GM12892 (cell line): ENCODE measurements at regions not wholly inside any gene's neighbourhood (a gene's known extent, or its start where the extent isn't known, plus 50 kb on each side); places are given as distances from the start of the nearest gene placed in this dataset.

Experiments used
- DNase-seq: peaks from one replicate; pipeline ENCODE4 v3.0.0; 2011; ENCODE audit not compliant: insufficient read length
- FAIRE-seq: peaks from 2 replicates; lab custom pipeline; 2011; peaks lifted over from hg19 to GRCh38; lab: Jason Lieb, UNC
- POLR2A ChIP-seq: IDR thresholded peaks from 2 replicates; pipeline ENCODE4 v1.6.1; 2011; ENCODE audit warnings: low read depth, low read length, control low read depth
- POLR2AphosphoS5 ChIP-seq: IDR thresholded peaks from 2 replicates; pipeline ENCODE4 v1.6.1; 2011; ENCODE audit warnings: low read depth, low read length, control low read depth
- TAF1 ChIP-seq: IDR thresholded peaks from 2 replicates; pipeline ENCODE4 v1.6.1; 2011; ENCODE audit warnings: low read depth, mild to moderate bottlenecking, control low read depth, low read length, borderline replicate concordance

DNA sequence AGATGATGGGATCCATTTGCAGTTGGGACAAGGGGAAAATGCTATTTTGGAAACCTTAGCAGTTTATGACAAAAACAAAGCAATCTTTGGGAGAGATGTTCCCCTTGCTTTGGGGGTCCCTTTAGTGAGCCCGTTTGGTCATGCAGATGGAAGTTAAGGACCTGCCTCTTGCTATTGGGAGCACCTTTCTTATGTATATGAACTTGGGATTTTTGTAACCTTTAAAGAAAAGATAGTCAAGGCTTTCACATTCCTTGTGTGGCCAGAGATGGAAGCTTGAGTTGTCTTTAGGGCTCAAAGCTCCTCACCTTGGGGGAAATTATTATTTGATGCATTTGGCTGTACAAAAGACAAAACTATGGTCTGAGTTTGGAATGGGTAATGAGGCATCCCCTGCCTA is 179.0 kb upstream of the PLPP4 start:
- FAIRE-seq (no peak), DNase-seq (no peak)
- TF ChIP-seq POLR2A (no peak), POLR2AphosphoS5 (no peak), TAF1 (no peak)

DNA sequence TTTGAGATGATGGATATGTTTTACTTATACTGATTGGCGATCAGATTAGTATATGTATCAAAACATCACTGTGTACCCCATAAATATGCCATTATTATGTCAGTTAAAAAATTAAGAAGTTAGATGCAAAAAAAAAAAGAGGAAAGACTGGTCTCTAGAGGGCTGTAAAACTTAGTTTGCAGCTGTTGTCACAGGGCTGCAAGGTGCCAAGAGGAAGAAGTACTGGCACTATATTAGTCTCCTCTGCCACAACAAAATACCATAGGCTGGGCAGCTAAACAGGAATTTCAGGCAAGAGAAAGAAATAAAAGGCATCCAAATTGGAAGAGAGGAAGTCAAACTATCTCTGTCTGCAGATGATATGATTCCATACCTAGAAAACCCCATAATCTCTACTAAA is 177.8 kb upstream of the PLPP4 start:
- FAIRE-seq: no peak
- no peak for TF ChIP-seq TAF1
- no peak for TF ChIP-seq POLR2AphosphoS5
- no peak for TF ChIP-seq POLR2A
- DNase-seq: no peak

DNA sequence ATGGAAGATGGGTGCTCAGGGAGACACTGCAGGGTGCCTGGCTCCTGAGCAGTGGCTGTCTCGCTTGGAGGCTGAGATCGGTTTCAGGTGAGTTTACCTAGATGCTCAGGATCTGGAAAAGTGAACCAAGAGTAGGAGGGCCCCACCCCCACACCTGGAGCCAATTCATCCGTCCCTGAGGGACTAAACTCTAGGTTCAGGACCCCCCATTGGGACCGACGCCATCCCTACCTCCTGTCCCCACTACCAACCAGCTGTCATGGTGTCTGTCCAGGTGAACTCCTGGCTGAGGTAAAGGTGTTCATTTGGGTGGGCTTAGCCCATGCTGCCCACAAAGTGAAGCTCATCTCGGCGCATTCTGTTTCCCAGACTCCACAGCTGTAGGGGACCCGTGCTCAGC is 174.6 kb upstream of the PLPP4 start:
- TF ChIP-seq POLR2AphosphoS5 (no peak), TAF1 (no peak), POLR2A (no peak)
- DNase-seq: no peak
- FAIRE-seq: no peak

DNA sequence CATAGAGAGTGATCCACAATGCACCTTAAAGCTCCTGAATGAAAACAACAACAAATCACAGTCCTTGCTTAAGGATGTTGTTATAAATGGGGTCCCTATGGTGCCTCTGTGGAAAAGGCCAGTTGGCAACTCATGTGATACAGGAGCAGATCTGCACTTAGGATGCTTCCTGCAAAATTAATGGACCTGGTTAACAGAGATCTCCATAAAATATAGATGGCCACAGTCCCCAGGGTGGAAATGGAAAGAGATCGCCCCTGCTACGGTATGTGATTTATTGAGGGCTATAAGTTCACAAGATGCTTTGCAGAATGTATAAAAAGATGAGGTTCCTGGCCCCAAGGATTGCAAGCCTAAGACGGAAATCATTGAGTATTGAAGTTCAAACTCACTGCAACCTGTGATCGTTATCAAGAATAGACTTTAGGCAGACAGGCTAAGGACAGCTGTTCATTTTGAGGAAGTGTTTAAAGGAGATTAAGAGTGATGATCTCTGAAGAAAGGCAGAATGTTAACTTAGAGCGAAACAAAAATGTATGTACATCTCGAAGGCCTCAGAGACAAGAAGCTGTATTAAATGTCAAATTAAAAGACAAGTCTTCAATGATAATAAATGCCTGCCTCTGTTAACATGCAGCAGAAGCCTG is 174.1 kb upstream of the PLPP4 start:
- no peak for TF ChIP-seq TAF1
- no peak for DNase-seq
- FAIRE-seq: no peak

DNA sequence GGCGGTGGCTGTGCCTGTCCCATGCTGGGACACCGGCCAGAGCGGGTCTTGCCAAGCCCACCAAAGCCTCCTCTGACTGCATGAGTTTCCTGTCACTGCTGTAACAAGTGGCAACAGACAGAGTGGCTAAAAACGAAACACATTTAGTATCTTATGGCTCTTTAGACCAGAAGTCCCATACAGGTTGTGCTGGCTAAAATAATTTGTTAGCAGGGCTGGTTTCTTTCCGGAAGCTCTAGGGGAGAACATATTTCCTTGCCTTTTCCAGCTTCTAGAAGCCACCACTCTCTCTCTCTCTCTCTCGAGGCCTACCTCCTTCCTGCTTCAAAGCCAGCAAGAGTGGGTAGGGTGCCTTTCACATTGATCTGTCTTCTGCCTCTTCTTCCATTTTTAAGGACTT is 171.6 kb upstream of the PLPP4 start:
- no peak for TF ChIP-seq POLR2A
- TF ChIP-seq TAF1: no peak
- no peak for TF ChIP-seq POLR2AphosphoS5
- no peak for FAIRE-seq
- DNase-seq: no peak

DNA sequence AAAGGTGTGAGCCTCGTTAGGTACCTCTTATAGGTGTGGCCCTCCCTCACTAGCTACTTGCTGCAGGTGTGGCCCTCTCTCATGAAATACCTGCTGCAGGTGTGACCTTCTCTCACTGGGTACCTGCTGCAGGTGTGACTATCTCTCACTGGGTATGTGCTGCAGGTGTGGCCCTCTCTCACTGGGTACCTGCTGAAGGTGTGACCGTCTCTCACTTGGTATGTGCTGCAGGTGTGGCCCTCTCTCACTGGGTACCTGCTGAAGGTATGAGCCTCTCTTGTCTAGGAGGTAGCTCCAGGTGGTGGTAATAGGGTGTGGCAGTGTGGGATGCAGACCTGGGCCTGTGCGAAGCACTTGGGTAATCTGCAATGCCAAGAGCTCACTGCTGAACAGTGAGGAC is 170.7 kb upstream of the PLPP4 start:
- TF ChIP-seq POLR2A: no peak
- TF ChIP-seq POLR2AphosphoS5: no peak
- TF ChIP-seq TAF1: no peak
- FAIRE-seq (no peak), DNase-seq (no peak)

DNA sequence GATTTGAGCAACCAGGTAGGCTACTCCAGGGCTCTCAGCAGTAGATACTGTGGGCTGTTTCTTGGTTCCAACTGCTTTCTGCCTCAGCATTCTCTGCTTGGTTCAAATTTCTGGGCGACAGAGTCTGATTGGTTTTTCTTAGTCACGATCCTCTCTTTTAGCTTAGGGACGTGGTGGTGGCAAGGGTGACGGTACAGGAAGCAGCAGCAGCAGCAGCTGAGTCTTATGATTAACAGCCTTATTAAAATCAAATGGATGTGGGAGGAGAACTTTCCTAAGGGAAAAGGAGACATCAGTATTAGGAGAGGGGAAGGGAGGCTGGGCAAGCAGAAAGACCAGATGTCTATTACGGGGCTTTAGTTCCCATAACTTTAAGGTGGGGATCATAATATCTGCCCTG is 156.5 kb upstream of the PLPP4 start:
- DNase-seq: no peak
- TF ChIP-seq POLR2A (no peak), POLR2AphosphoS5 (no peak), TAF1 (no peak)
- no peak for FAIRE-seq

DNA sequence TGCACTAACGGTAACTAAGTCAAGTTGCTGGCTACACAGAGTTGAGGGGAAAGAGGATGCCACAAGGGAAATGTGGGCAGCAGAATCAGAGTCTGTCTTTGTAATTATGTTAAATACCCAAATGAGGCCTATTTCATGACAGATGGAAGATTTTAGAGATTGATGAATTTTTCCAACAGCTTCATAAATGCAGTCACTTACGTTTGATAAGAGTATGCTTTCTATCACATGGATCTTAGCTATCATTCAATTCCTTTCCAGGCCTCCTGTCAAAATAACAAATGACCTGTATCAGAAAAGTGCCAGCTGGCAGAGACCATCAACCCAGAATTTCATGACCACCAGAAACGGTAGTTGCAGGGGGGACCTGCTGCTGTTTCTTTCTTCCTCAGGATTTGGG is 148.4 kb upstream of the PLPP4 start:
- TF ChIP-seq POLR2AphosphoS5 (no peak), POLR2A (no peak), TAF1 (no peak)
- DNase-seq (no peak), FAIRE-seq (no peak)

DNA sequence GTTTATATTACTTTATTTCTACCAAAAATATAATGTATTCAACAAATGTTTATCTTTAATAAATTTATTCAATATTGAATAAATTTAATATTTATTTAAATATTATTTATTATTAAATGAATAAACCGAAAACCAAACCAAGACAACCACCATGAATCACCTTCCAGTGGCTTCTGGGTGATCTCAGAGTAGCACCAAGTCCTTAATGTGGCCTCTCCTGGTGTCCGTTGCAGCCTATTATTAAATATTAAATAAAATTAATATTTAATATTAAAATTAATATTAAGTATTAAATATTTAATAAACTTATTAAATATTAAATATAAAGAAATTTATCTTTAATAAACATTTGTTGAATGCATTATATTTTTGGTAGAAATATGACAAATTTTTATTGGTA is 143.3 kb upstream of the PLPP4 start:
- TF ChIP-seq TAF1 (no peak), POLR2AphosphoS5 (no peak), POLR2A (no peak)
- DNase-seq (no peak), FAIRE-seq (no peak)

DNA sequence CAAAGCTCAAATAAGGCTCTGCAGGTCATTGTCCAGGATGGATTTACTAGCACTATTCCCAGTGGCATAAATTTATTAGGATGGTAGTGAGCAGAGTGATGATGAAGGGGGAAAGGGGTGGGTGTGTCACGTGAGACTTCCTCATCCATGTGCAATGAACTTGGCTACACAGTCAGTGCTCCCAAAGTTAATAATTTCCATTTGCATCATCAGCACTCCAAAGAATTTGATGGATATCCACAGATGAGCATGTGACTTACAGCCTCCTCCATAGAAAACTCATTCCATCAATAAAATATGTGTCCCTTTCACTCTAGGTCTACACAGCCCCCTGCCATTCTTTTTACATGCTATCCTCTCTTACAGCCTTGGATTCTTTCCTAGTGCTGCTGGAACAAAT is 142.6 kb upstream of the PLPP4 start:
- FAIRE-seq: no peak
- TF ChIP-seq POLR2AphosphoS5 (no peak), POLR2A (no peak), TAF1 (no peak)
- DNase-seq: no peak

DNA sequence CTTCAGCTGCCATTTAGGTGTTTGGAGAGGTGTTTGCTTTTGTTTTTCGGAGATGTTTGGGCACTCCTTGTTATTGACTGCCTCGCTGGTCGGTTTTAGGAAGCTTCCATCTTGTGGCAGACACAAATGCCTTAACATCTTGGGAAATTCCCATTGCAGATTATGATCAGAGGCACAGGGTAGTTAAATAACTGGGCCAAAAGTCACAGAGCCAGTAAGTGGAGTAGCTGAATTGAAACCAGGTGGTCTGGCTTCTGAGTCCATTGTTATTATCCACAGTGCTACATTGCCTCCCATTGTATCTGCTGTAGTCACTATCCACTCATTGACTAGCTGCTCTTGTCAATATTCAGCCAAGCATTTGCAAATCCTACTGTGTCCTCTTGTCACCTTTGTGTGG is 138.2 kb upstream of the PLPP4 start:
- DNase-seq (no peak), FAIRE-seq (no peak)
- TF ChIP-seq POLR2AphosphoS5 (no peak), POLR2A (no peak), TAF1 (no peak)

DNA sequence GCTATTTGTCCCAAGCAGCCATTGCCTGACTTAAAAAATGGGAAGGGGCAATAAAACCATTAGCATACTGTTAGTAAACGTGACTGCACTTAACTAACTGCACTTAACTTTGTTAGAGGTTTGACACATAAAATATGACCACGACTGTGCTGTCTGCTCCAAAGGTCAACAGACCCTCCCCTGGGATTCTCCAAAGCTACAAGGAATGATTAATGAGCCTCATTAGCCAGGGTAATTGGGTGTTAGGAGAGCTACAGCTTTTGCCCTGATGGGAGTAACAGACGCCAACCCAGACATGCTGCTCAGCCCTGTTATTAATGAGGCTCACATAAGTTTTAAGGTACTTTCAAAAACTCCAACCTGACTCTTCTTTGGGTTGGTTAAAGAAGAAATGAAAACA is 129.4 kb upstream of the PLPP4 start:
- TF ChIP-seq TAF1: no peak
- no peak for TF ChIP-seq POLR2AphosphoS5
- TF ChIP-seq POLR2A: no peak
- FAIRE-seq (no peak), DNase-seq (no peak)

DNA sequence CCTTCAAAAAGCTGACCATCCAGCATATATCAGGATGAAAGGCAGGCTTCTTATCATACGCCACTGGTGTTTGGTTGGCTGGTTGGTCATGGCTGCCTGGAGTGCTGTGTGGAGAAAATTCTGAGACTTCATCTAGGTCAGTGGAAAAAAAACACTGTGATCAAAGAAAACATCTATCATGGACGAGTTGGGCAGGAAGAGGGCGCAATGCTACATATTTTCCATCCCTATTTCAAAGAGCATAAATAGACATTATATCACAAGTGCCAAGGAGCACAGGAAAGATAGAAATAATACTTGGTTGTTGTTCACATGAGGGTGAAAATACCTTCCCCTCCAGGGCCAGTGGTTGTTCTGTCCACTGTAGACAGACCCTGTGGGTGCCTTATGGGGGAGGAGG is 128.4 kb upstream of the PLPP4 start:
- no peak for TF ChIP-seq POLR2AphosphoS5
- no peak for TF ChIP-seq POLR2A
- no peak for TF ChIP-seq TAF1
- DNase-seq: no peak
- no peak for FAIRE-seq

DNA sequence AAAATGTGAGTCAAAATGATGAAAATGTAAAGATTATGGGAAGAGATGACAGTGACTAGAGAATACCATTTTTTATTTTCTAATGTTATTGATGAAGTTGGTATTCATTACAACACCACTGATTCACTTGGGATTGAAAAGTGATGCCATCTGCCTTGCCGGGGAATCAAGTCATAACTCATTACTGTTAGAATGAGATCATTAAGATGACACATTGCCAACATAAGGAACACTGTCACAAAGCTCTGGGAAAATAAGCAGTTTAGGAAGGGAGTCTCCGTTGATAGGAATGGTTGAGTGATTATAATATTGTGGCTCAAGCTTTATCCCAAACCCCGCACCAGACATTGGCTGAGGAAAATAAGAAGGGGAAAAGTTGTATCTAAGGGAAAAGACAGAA is 121.5 kb upstream of the PLPP4 start:
- FAIRE-seq (no peak), DNase-seq (no peak)
- TF ChIP-seq TAF1 (no peak), POLR2A (no peak), POLR2AphosphoS5 (no peak)
